ENCODE measurements at regions not wholly inside any gene's neighbourhood (a gene's known extent, or its start where the extent isn't known, plus 50 kb on each side); places are given as distances from the start of the nearest gene placed in this dataset.
A peak's percentile ranks its signal among the peaks of the same experiment; 100 is the strongest.

GRCh38 chr5:158119961-158120723 is 261.2 kb upstream of the CLINT1 start:
- DNase-seq (ENCODE audit: low read depth): no peak

GRCh38 chr5:158117467-158118160 is 258.7 kb upstream of the CLINT1 start:
- DNase-seq (ENCODE audit: low read depth): no peak

- no peak for DNase-seq (ENCODE audit: low read depth)
Measured at GRCh38 chr5:158116965-158117364, 258.0 kb upstream of the CLINT1 start.

DNA sequence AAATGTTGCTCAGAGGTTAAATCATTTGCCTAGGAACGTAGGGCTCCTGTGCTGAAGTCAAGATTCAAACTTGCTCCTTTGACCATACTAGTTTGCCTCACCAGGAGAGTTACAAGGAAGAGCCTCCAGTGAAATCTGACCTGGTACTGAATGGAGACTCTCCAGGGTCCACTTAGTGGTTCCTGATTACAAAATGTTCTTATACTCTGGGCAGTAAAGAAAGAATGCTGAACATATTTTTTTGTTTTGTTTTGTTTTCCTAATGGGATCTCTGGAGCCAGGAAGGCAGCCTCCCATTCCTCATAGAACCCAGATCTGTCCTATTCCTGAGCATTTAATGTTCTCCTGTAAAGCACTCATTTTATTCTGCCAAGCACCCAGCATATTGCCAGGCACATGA is 256.5 kb upstream of the CLINT1 start:
- no peak for DNase-seq (ENCODE audit: low read depth)

- no peak for DNase-seq (ENCODE audit: low read depth)
Measured at GRCh38 chr5:158108177-158108576, 249.2 kb upstream of the CLINT1 start.

DNA sequence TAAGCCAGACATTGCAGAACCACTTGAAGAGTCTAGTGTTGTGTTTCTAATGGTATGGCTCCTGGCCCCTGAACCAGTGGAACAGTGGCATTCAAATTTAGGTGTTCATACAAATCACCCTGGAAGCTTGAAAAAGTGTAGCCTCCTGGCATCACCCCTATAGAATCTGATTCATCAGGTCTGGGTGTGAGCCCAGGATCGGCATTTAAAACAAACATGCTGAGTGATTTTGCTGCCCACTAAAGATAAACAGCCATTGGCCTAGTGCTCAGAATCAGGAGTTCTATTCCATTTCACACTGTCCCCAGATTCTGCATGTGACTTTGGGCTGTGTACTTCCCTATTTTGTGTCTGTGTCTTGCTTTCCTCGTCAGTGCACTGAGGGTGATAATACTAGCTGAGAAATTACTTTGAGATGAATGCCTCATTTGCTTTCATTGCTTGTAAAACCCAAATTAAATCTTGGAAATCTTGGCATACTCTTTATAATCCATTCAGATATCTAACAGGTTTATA is 241.5 kb upstream of the CLINT1 start:
- DNase-seq (ENCODE audit: low read depth): no peak

GRCh38 chr5:158099571-158100105 is 240.7 kb upstream of the CLINT1 start:
- DNase-seq (ENCODE audit: low read depth): no peak

GRCh38 chr5:158096835-158097234 is 237.9 kb upstream of the CLINT1 start:
- no peak for DNase-seq (ENCODE audit: low read depth)

- DNase-seq (ENCODE audit: low read depth): no peak
Measured at GRCh38 chr5:158086856-158087255, 227.9 kb upstream of the CLINT1 start.

DNA sequence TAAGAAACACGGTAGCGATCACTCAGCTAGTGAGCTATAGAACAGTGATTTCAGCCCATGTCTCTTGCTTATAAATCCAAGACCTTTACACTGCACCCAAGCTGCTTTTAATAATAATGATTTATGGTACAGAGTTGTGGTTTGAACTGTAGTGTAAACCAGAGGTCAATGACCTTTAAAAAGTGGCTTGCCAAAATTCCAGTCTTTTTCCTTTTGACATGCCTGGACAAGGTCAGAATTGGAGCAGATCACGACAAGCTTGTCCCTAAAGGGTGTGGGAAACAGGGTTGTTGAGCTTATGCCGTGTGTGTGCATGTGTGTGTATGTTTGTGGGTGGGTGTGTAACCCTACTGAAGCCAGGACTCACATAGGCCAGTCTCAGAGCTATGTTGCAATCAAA is 225.3 kb upstream of the CLINT1 start:
- no peak for DNase-seq (ENCODE audit: low read depth)

DNA sequence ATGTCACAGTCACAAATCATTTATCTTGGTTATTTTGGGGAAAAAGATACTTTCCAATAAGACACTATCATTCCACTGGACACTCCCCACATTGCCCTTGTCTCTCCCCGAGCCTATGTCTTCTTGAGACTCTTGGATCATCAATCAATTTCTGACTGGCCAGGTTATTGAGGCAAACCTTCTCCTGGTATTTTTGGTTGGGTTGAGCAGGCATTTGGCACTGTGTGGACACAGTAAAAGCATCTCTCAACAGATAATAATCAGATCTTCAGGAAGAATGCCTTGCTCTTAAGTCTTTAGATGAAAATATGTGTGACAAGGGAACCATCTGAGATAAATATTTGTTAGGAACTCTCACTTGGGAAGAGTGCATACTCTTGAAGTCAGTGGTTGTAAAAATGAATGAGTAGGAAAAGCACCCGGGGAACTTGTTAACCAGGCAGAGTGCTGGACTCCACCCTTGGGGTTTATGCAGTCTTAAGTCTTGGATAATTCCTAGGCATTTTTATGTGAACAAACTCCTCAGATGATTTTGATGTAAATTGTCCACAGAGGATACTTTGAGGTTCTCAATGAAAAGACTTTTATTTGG is 223.8 kb upstream of the CLINT1 start:
- DNase-seq (ENCODE audit: low read depth): no peak

- DNase-seq (ENCODE audit: low read depth): no peak
Measured at GRCh38 chr5:158080112-158080511, 221.2 kb upstream of the CLINT1 start.

DNA sequence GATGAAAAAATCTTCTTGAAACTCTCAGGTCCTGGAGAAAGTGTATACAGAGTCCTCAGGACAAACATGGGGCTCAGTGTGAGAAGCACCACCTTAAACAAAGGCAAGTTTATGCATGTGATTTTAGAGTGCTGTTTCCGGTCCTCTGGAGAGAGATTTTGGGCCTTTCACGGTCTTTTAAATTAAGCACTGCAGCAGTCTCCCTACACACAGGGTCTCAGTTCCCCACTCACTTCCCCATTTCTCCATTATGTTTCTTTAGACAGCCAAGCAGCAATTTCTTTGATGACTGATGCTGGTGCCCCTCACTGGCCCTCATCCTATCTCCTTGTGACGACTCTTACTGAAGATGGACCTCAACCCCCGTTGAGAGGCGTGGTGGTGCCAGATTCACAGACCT is 220.2 kb upstream of the CLINT1 start:
- no peak for DNase-seq (ENCODE audit: low read depth)

- peak; percentile 1 for DNase-seq (ENCODE audit: low read depth)
Measured at GRCh38 chr5:158074992-158075769, 216.2 kb upstream of the CLINT1 start.

- no peak for DNase-seq (ENCODE audit: low read depth)
Measured at GRCh38 chr5:158074597-158074991, 215.6 kb upstream of the CLINT1 start.

- no peak for DNase-seq (ENCODE audit: low read depth)
Measured at GRCh38 chr5:158070859-158071258, 211.9 kb upstream of the CLINT1 start.

GRCh38 chr5:158069838-158070237 is 210.9 kb upstream of the CLINT1 start:
- DNase-seq (ENCODE audit: low read depth): no peak

GRCh38 chr5:158068964-158069363 is 210.0 kb upstream of the CLINT1 start:
- DNase-seq (ENCODE audit: low read depth): no peak

DNA sequence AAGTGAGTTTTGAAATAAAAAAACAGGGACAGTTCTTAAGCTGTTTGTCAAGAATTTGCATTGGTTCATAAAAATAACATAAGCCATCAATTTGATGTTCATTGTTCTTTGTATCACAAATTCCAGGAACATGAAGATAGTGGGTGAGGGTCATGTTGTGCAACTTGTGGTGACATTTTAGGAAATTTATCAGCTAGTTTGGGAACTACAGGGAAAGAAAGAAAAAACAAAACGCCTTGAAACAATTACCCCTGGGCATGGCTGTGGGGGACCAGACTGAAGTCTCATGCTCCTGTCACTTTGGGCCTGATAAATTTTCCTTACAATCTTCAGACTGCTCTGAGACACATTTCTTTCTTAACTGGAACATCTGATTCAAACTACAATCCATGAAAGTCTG is 207.1 kb upstream of the CLINT1 start:
- no peak for DNase-seq (ENCODE audit: low read depth)

DNA sequence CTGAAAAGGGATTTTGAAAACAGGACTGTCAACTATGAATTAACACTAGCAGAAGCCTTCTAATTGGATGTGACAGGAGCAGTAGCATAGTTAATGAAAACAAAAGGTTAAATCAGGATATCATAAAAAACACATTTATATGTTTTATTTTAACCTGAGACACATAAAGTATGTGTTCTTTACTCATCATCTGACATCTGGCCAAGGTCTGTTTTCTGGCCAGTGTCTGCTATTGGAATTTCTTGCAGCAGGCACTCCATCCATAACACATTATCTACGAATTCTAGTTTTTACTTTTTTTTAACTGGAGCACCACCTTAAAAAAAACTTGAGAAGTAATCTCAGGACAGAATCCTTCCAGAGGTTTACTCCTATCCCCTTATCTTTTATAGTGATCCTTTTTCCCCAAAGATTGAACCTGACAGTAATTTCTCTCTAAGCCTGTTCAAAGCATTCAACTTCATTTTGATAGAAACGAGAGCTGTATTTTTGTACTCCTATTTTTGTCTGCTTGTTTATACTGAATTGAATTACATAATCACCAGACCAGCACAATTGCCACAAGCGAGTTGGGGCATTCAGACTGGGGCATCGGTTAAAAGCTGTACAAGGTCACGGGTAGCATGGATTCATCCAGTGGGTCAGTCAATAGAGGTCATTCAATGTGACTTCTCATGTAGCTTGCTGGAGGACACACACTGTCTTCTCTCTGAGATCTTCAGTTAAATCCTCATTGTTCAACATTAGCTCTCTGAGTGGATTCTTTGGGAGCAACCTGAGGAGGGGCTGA is 205.6 kb upstream of the CLINT1 start:
- no peak for DNase-seq (ENCODE audit: low read depth)

DNA sequence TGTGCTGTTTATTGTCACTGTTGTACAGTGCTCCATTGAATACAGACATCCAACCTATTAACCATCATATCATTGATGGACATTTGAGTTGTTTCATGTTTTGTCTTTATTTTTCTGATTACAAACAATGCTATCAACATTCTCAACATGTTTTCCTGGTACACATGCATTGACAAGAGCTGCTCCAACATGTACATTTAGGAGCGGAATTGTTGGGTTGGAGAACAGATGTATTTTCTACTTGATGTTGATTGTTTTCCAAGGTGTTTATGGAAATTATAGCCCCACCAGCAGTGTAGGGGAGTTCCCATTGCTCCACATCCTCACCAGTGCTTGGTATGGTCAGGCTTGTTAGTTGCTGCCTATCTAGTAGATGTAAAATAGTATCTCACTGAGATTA is 204.1 kb upstream of the CLINT1 start:
- no peak for DNase-seq (ENCODE audit: low read depth)

All from stimulated activated CD8-positive, alpha-beta memory T cell treated with anti-CD3 and anti-CD28 coated beads, Interleukin-15, amount 100 ng/mL, for 24 hours (primary cell).